Esophagus squamous epithelium (tissue), 5 donors: ENCODE measurements at regions not wholly inside any gene's neighbourhood (a gene's known extent, or its start where the extent isn't known, plus 50 kb on each side); places are given as distances from the start of the nearest gene placed in this dataset.

Experiments
- DNase-seq: peaks from one replicate; lab custom pipeline; 2025; lab: John Stamatoyannopoulos, UW
- H3K27ac ChIP-seq, 4 donors: fragments of 200-600 bp; sonication (generic); one replicate each; pipeline ENCODE4 v1.5.1; 2016 to 2019; ENCODE audit warnings: mild to moderate bottlenecking in 1 of 4
- H3K27me3 ChIP-seq, 4 donors: fragments of 200-600 bp; sonication (generic); 1 replicate in 3 of 4; 2 replicates in 1 of 4; pipeline versions ENCODE4 v1.5.1 to v1.6.0; 2017 to 2021; ENCODE audit warnings: antibody characterized with exemption in 1 of 4
- H3K36me3 ChIP-seq, 3 donors: fragments of 200-600 bp; sonication (generic); one replicate each; pipeline ENCODE4 v1.5.1; 2016 to 2019
- H3K4me1 ChIP-seq, 3 donors: fragments of 200-600 bp; sonication (generic); one replicate each; pipeline ENCODE4 v1.5.1; 2017 to 2019
- H3K4me3 ChIP-seq, 4 donors: fragments of 200-600 bp; sonication (generic); 1 replicate in 3 of 4; 2 replicates in 1 of 4; pipeline ENCODE4 v1.5.1; 2016 to 2019; ENCODE audit warnings: mild to moderate bottlenecking in 2 of 4, moderate library complexity in 1 of 4
- H3K9me3 ChIP-seq, 3 donors: fragments of 200-600 bp; sonication (generic); one replicate each; pipeline ENCODE4 v1.5.1; 2016 to 2019
- CTCF ChIP-seq, 6 experiments: fragments of 450-650 bp in 4 of 6; fragments of 200-600 bp in 2 of 6; sonication (generic) in 2 of 6; IDR thresholded peaks; one replicate each; pipeline ENCODE4 v1.5.1; 2016 to 2019; ENCODE audit warnings: antibody characterized with exemption in 6 of 6, mild to moderate bottlenecking in 4 of 6, moderate library complexity in 4 of 6
- POLR2A ChIP-seq, 4 donors: fragments of 450-650 bp; IDR thresholded peaks; one replicate each; pipeline ENCODE4 v1.6.1; 2017; ENCODE audit warnings: antibody characterized with exemption in 4 of 4, mild to moderate bottlenecking in 4 of 4, moderate library complexity in 3 of 4
- WGBS, 2 donors: methylation state at CpG; one replicate each; pipeline ENCODE4 v1.1.5; 2018; 5-methylcytosine and 5-hydroxymethylcytosine counted together
- intact Hi-C: fragments of 100-400 bp; cut with DNase I; formaldehyde crosslinking; loops from one replicate; pipeline ENCODE4 v1.15.0; 2022
- donor health status: DM: yes; HTN: yes; CAD: no.

GRCh38 chr3:145812391-145812790 lies 348.6 kb downstream of the PLOD2 start:
- no peaks in the 10 kb centered on the region for H3K9me3 ChIP-seq
- H3K4me1 ChIP-seq, result no peaks in the 10 kb centered on the region
- intact Hi-C loops, result no loop called here
- DNase-seq, result no peak
- no peak for TF ChIP-seq CTCF (IDR thresholded peaks at IDR 0.05)
- no peak for TF ChIP-seq POLR2A (IDR thresholded peaks at IDR 0.05)
- H3K27ac ChIP-seq, result no peak overlapping the region
- no peaks in the 10 kb centered on the region for H3K27me3 ChIP-seq
- H3K36me3 ChIP-seq, result no peaks in the 10 kb centered on the region
- WGBS, 2 donors, result 72% methylated on average over 5 of the region's 5 CpGs
- no peak overlapping the region for H3K4me3 ChIP-seq

GRCh38 chr3:145815707-145816413 lies 345.1 kb downstream of the PLOD2 start:
- H3K27ac ChIP-seq, result no peak overlapping the region
- 61 to 66% methylated on average over 3 of the region's 3 CpGs for WGBS, 2 donors
- no peaks in the 10 kb centered on the region for H3K9me3 ChIP-seq
- no peak for TF ChIP-seq CTCF (IDR thresholded peaks at IDR 0.05)
- no peak for TF ChIP-seq POLR2A (IDR thresholded peaks at IDR 0.05)
- DNase-seq, result no peak
- no peaks in the 10 kb centered on the region for H3K4me1 ChIP-seq
- no peak overlapping the region for H3K4me3 ChIP-seq
- intact Hi-C loops, result no loop called here
- no peaks in the 10 kb centered on the region for H3K27me3 ChIP-seq
- H3K36me3 ChIP-seq, result no peaks in the 10 kb centered on the region

GRCh38 chr3:145817870-145818483 lies 343.0 kb downstream of the PLOD2 start:
- intact Hi-C loops, result no loop called here
- TF ChIP-seq CTCF (IDR thresholded peaks at IDR 0.05), result no peak
- TF ChIP-seq POLR2A (IDR thresholded peaks at IDR 0.05), result no peak
- Histone ChIP-seq H3K36me3 (no peaks in the 10 kb centered on the region), H3K4me1 (no peaks in the 10 kb centered on the region), H3K27ac (no peak overlapping the region), H3K4me3 (no peak overlapping the region), H3K27me3 (no peaks in the 10 kb centered on the region), H3K9me3 (no peaks in the 10 kb centered on the region)
- WGBS, 2 donors, result 55 to 71% methylated on average over 4 of the region's 4 CpGs
- no peak for DNase-seq

- TF ChIP-seq POLR2A (IDR thresholded peaks at IDR 0.05) (no peak), CTCF (IDR thresholded peaks at IDR 0.05) (no peak)
- 64 to 75% methylated on average over 2 of the region's 2 CpGs for WGBS, 2 donors
- Histone ChIP-seq H3K9me3 (peaks cover 0 to 7% (median 0%) of the 10 kb centered on the region in 3 donors), H3K36me3 (no peaks in the 10 kb centered on the region), H3K27me3 (no peaks in the 10 kb centered on the region), H3K4me1 (no peaks in the 10 kb centered on the region), H3K27ac (no peak overlapping the region), H3K4me3 (no peak overlapping the region)
- intact Hi-C loops, result no loop called here
- no peak for DNase-seq
Measured at GRCh38 chr3:145820170-145820569, 340.8 kb downstream of the PLOD2 start.

- no peak for DNase-seq
- 60 to 82% methylated on average over 2 of the region's 2 CpGs for WGBS, 2 donors
- intact Hi-C loops, result no loop called here
- H3K36me3 ChIP-seq, result no peaks in the 10 kb centered on the region
- no peak overlapping the region for H3K4me3 ChIP-seq
- TF ChIP-seq CTCF (IDR thresholded peaks at IDR 0.05) (no peak), POLR2A (IDR thresholded peaks at IDR 0.05) (no peak)
- no peak overlapping the region for H3K27ac ChIP-seq
- H3K4me1 ChIP-seq, result no peaks in the 10 kb centered on the region
- H3K27me3 ChIP-seq, result no peaks in the 10 kb centered on the region
- H3K9me3 ChIP-seq, result no peaks in the 10 kb centered on the region
Measured at GRCh38 chr3:145842294-145842902, 318.6 kb downstream of the PLOD2 start.
